ENCODE measurements at regions not wholly inside any gene's neighbourhood (a gene's known extent, or its start where the extent isn't known, plus 50 kb on each side); places are given as distances from the start of the nearest gene placed in this dataset.

DNA sequence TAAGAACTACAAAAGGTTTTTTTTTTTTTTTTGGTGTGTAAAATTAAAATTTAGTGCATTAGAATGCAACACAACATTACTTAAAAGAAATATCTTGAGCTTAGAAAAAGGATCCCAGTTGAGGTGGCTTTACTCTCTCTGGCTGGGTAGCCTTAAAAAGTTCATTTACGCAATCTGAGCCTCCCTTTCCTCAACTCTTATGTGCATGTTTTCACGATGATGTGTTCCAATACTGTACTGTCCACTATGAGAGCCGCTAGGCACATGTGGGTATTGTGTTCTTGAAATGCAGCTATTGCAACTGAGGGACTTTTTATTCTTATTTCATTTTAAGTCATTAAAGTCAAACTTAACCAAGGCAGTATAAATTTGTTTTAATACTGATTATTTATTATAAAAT, 460.9 kb upstream of the SYT1 start:
- ChIA-PET POLR2A (no interaction called here), CTCF (no interaction called here)
- Histone ChIP-seq H3K27ac (ENCODE audit: low read depth in 1 of 2, low read length in 2 of 2) (no peak overlapping the region), H3K4me3 (ENCODE audit: low read length) (no peak overlapping the region), H3K36me3 (ENCODE audit: insufficient read depth, low read length) (no peaks in the 10 kb centered on the region), H3K27me3 (ENCODE audit: control insufficient read depth in 1 of 2, insufficient read depth in 2 of 2, low read length in 2 of 2) (no peaks in the 10 kb centered on the region), H3K4me1 (ENCODE audit: insufficient read depth, low read length) (no peaks in the 10 kb centered on the region), H3K9me3 (ENCODE audit: control insufficient read depth in 1 of 2, insufficient read depth in 1 of 2, low read length in 2 of 2) (peaks cover 0 to 5% of the 10 kb centered on the region in 2 experiments)
- H3K4me1 Mint-ChIP-seq (ENCODE audit: low read depth): no peaks in the 10 kb centered on the region
- ATAC-seq (ENCODE audit: poor library complexity) (no peak), DNase-seq (no peak)
- no peak overlapping the region for H3K4me3 Mint-ChIP-seq
- no peaks in the 10 kb centered on the region for H3K9me3 Mint-ChIP-seq
- H3K27ac Mint-ChIP-seq: no peak overlapping the region
- TF ChIP-seq, protein P1, sequence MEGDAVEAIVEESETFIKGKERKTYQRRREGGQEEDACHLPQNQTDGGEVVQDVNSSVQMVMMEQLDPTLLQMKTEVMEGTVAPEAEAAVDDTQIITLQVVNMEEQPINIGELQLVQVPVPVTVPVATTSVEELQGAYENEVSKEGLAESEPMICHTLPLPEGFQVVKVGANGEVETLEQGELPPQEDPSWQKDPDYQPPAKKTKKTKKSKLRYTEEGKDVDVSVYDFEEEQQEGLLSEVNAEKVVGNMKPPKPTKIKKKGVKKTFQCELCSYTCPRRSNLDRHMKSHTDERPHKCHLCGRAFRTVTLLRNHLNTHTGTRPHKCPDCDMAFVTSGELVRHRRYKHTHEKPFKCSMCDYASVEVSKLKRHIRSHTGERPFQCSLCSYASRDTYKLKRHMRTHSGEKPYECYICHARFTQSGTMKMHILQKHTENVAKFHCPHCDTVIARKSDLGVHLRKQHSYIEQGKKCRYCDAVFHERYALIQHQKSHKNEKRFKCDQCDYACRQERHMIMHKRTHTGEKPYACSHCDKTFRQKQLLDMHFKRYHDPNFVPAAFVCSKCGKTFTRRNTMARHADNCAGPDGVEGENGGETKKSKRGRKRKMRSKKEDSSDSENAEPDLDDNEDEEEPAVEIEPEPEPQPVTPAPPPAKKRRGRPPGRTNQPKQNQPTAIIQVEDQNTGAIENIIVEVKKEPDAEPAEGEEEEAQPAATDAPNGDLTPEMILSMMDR (IDR thresholded peaks at IDR 0.05): no peak
- H3K36me3 Mint-ChIP-seq (ENCODE audit: low read depth): no peaks in the 10 kb centered on the region
- no peaks in the 10 kb centered on the region for H3K27me3 Mint-ChIP-seq
- intact Hi-C loops (cut with DNase I, micrococcal nuclease): no loop called here

DNA sequence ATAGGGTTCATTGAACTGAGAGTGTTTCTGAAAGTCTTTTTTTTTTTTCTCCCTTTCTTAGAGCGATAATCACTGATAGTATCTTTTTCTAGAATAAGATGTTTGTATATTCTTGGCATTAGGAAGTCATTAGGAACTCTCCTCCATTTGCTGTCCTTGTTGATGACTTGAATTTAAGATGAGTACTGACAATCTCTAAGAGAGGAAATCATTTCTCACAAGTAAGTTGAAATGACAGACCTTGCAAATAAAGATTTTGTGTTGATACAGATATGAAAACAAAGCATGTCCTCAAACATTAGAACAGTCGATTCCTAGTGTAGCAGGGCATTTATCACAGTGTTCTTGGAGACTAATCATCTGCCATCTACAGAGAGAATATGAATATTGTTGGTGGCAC, 458.4 kb upstream of the SYT1 start:
- H3K27ac ChIP-seq (ENCODE audit: low read depth in 1 of 2, low read length in 2 of 2): no peak overlapping the region
- no peak overlapping the region for H3K4me3 Mint-ChIP-seq
- ChIA-PET POLR2A (no interaction called here), CTCF (no interaction called here)
- no peaks in the 10 kb centered on the region for H3K36me3 Mint-ChIP-seq (ENCODE audit: low read depth)
- no peaks in the 10 kb centered on the region for H3K4me1 Mint-ChIP-seq (ENCODE audit: low read depth)
- H3K9me3 ChIP-seq (ENCODE audit: control insufficient read depth in 1 of 2, insufficient read depth in 1 of 2, low read length in 2 of 2): no peaks in the 10 kb centered on the region
- no peak overlapping the region for H3K4me3 ChIP-seq (ENCODE audit: low read length)
- intact Hi-C loops (cut with DNase I, micrococcal nuclease): no loop called here
- H3K9me3 Mint-ChIP-seq: peaks cover 3% of the 10 kb centered on the region
- no peak for ATAC-seq (ENCODE audit: poor library complexity)
- no peaks in the 10 kb centered on the region for H3K27me3 Mint-ChIP-seq
- no peak for DNase-seq
- TF ChIP-seq, protein P1 (IDR thresholded peaks at IDR 0.05): no peak
- no peaks in the 10 kb centered on the region for H3K4me1 ChIP-seq (ENCODE audit: insufficient read depth, low read length)
- H3K27ac Mint-ChIP-seq: no peak overlapping the region
- H3K36me3 ChIP-seq (ENCODE audit: insufficient read depth, low read length): no peaks in the 10 kb centered on the region
- no peaks in the 10 kb centered on the region for H3K27me3 ChIP-seq (ENCODE audit: control insufficient read depth in 1 of 2, insufficient read depth in 2 of 2, low read length in 2 of 2)

DNA sequence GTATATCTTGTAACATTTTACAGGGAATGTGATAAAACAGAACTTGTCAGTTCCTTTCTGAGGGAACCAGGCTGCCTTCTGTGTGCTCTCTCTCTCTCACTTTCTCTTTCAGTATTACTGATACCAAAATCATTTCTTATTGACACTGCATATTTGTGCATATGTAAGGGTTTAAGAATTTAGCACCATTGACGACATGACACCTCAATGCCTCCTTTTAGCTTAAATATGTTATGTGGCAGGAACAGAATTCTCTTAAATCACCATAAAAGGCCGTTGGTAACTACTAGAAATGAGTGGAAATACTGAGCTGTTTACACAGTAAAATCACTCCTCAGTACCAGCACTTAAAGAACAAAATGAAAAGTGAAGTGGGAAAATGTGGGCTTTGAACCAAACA, 457.7 kb upstream of the SYT1 start:
- Histone ChIP-seq H3K4me1 (ENCODE audit: insufficient read depth, low read length) (no peaks in the 10 kb centered on the region), H3K27me3 (ENCODE audit: control insufficient read depth in 1 of 2, insufficient read depth in 2 of 2, low read length in 2 of 2) (no peaks in the 10 kb centered on the region), H3K9me3 (ENCODE audit: control insufficient read depth in 1 of 2, insufficient read depth in 1 of 2, low read length in 2 of 2) (no peaks in the 10 kb centered on the region), H3K36me3 (ENCODE audit: insufficient read depth, low read length) (no peaks in the 10 kb centered on the region), H3K4me3 (ENCODE audit: low read length) (no peak overlapping the region), H3K27ac (ENCODE audit: low read depth in 1 of 2, low read length in 2 of 2) (no peak overlapping the region)
- CTCF ChIA-PET: no interaction called here
- no peak overlapping the region for H3K27ac Mint-ChIP-seq
- DNase-seq (no peak), ATAC-seq (ENCODE audit: poor library complexity) (no peak)
- H3K27me3 Mint-ChIP-seq: no peaks in the 10 kb centered on the region
- H3K9me3 Mint-ChIP-seq: peaks cover 3% of the 10 kb centered on the region
- TF ChIP-seq, protein P1 (IDR thresholded peaks at IDR 0.05): no peak
- POLR2A ChIA-PET: no interaction called here
- H3K4me3 Mint-ChIP-seq: no peak overlapping the region
- H3K36me3 Mint-ChIP-seq (ENCODE audit: low read depth): no peaks in the 10 kb centered on the region
- H3K4me1 Mint-ChIP-seq (ENCODE audit: low read depth): no peaks in the 10 kb centered on the region
- intact Hi-C loops (cut with DNase I, micrococcal nuclease): no loop called here
